ENCODE measurements at regions not wholly inside any gene's neighbourhood (a gene's known extent, or its start where the extent isn't known, plus 50 kb on each side); places are given as distances from the start of the nearest gene placed in this dataset.

GRCh38 chr4:160880180-160880579 is 1283.6 kb downstream of the FSTL5 start:
- DNase-seq (ENCODE audit: extremely low read depth, low read depth), result no peak
- TF ChIP-seq CTCF (IDR thresholded peaks at IDR 0.05; ENCODE audit: low read depth, low read length), result no peak

GRCh38 chr4:160887668-160888067 is 1276.1 kb downstream of the FSTL5 start:
- TF ChIP-seq CTCF (IDR thresholded peaks at IDR 0.05; ENCODE audit: low read depth, low read length), result no peak
- no peak for DNase-seq (ENCODE audit: extremely low read depth, low read depth)

GRCh38 chr4:160894128-160894527 is 1269.7 kb downstream of the FSTL5 start:
- DNase-seq (ENCODE audit: extremely low read depth, low read depth), result no peak
- no peak for TF ChIP-seq CTCF (IDR thresholded peaks at IDR 0.05; ENCODE audit: low read depth, low read length)

- no peak for TF ChIP-seq CTCF (IDR thresholded peaks at IDR 0.05; ENCODE audit: low read depth, low read length)
These were observed 1269.0 kb downstream of the FSTL5 start for GRCh38 chr4:160894809-160895208.

GRCh38 chr4:160927311-160927710 is 1236.5 kb downstream of the FSTL5 start:
- TF ChIP-seq CTCF (IDR thresholded peaks at IDR 0.05; ENCODE audit: low read depth, low read length), result no peak
- no peak for DNase-seq (ENCODE audit: extremely low read depth, low read depth)

More at GRCh38 chr4:160894809-160895208, 1269.0 kb downstream of the FSTL5 start:
- DNase-seq (ENCODE audit: extremely low read depth, low read depth), result no peak

GRCh38 chr4:160928482-160928881 is 1235.3 kb downstream of the FSTL5 start:
- no peak for TF ChIP-seq CTCF (IDR thresholded peaks at IDR 0.05; ENCODE audit: low read depth, low read length)
- DNase-seq (ENCODE audit: extremely low read depth, low read depth), result no peak

- no peak for TF ChIP-seq CTCF (IDR thresholded peaks at IDR 0.05; ENCODE audit: low read depth, low read length)
- no peak for DNase-seq (ENCODE audit: extremely low read depth, low read depth)
These were observed 1216.1 kb downstream of the FSTL5 start for GRCh38 chr4:160947653-160948052.

All from AG09319 (cell line).